Activated T-helper 17 cell treated with anti-CD3 and anti-CD28 coated beads, Interleukin-2, amount 50 U/mL, for 72 hours (primary cell): ENCODE measurements at regions not wholly inside any gene's neighbourhood (a gene's known extent, or its start where the extent isn't known, plus 50 kb on each side); places are given as distances from the start of the nearest gene placed in this dataset.
A peak's percentile ranks its signal among the peaks of the same experiment; 100 is the strongest.

Experiments used
- ATAC-seq: fragments of 150-1000 bp; cut with Tn5 transposase; replicated peaks from 2 replicates; pipeline ENCODE4 v1.10.0; 2021; ENCODE audit warnings: mild to moderate bottlenecking, moderate library complexity
- H3K27ac Mint-ChIP-seq: one replicate; pipeline ENCODE4 v1.8.0; 2022; ENCODE audit warnings: mixed read lengths
- H3K27me3 Mint-ChIP-seq: one replicate; pipeline ENCODE4 v1.8.0; 2022; ENCODE audit warnings: mixed read lengths
- H3K36me3 Mint-ChIP-seq: one replicate; pipeline ENCODE4 v1.8.0; 2022; ENCODE audit warnings: low read depth, mild to moderate bottlenecking, mixed read lengths
- H3K4me1 Mint-ChIP-seq: one replicate; pipeline ENCODE4 v1.8.0; 2022; ENCODE audit warnings: mixed read lengths
- H3K4me3 Mint-ChIP-seq: one replicate; pipeline ENCODE4 v1.8.0; 2022; ENCODE audit warnings: mild to moderate bottlenecking, mixed read lengths
- H3K9me3 Mint-ChIP-seq: one replicate; pipeline ENCODE4 v1.8.0; 2022; ENCODE audit warnings: mixed read lengths

GRCh38 chr17:77848257-77848656 is 110.2 kb upstream of the TNRC6C start:
- Mint-ChIP-seq H3K27me3 (no peaks in the 10 kb centered on the region), H3K4me3 (no peak overlapping the region), H3K9me3 (no peaks in the 10 kb centered on the region), H3K36me3 (no peaks in the 10 kb centered on the region), H3K27ac (no peak overlapping the region), H3K4me1 (peaks cover 7% of the 10 kb centered on the region)
- no peak for ATAC-seq

DNA sequence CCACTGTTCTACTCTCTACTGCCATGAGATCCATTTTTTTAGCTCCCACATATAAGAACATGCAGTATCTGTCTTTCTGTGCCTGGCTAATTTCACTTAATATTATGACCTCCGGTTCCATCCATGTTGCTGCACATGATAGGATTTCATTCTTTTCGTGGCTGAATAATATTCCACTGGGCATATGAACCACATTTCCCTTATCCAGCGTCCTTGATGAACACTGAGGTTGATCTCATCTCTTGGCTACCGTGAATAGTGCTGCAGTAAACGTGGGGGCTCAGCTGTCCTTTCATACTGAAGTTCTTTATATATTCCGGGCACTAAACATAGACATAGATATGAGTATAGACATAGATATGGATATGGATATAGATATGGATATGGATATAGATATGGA is 109.3 kb upstream of the TNRC6C start:
- no peak overlapping the region for H3K27ac Mint-ChIP-seq
- H3K4me1 Mint-ChIP-seq: no peaks in the 10 kb centered on the region
- no peaks in the 10 kb centered on the region for H3K36me3 Mint-ChIP-seq
- H3K4me3 Mint-ChIP-seq: no peak overlapping the region
- H3K9me3 Mint-ChIP-seq: no peaks in the 10 kb centered on the region
- no peak for ATAC-seq
- H3K27me3 Mint-ChIP-seq: no peaks in the 10 kb centered on the region

GRCh38 chr17:77851921-77852320 is 106.6 kb upstream of the TNRC6C start:
- Mint-ChIP-seq H3K27ac (no peak overlapping the region), H3K4me3 (no peak overlapping the region), H3K9me3 (no peaks in the 10 kb centered on the region), H3K36me3 (no peaks in the 10 kb centered on the region), H3K27me3 (no peaks in the 10 kb centered on the region), H3K4me1 (no peaks in the 10 kb centered on the region)
- ATAC-seq: no peak

GRCh38 chr17:77852731-77853130 is 105.8 kb upstream of the TNRC6C start:
- Mint-ChIP-seq H3K4me3 (no peak overlapping the region), H3K4me1 (peaks cover 6% of the 10 kb centered on the region), H3K27me3 (no peaks in the 10 kb centered on the region), H3K9me3 (no peaks in the 10 kb centered on the region), H3K27ac (no peak overlapping the region), H3K36me3 (no peaks in the 10 kb centered on the region)
- no peak for ATAC-seq

DNA sequence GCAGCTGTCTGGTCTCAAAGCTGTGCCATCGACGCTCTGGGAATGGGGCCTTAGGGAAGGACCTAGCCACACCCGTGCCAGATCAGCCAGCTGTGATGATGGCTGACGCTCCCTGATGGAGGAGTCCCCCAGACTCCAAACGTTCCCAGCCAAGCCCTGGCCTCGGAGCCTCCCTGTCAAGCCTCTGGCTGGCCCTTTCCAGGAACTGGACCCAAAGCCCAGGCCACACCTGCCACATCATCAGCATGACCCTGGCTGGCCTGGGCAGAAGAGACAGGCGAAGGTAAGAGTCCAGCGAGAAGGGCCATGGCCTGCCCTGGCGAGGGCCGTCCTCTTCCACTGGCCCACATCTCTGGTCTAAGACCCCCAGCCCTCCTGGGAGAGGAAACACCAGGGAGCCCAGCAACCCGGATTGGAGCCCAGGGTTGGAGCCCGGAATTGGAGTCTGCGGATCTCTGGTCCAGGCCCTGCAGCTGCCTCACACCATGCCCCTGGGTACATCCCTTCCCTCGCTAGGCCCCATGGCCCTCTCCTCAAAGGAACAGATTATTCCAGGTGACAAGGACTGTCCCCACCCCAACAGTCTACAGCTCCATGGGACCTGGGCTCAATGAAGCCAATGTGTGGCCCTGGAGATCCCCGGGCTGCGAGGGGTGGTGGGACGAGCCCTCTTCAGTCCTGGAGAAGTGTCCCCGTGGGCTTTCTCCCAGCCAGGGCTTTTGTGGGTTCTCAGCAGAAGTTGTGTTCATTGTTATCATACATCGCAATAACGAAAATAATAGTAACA is 105.1 kb upstream of the TNRC6C start:
- Mint-ChIP-seq H3K27me3 (no peaks in the 10 kb centered on the region), H3K27ac (no peak overlapping the region), H3K36me3 (no peaks in the 10 kb centered on the region), H3K4me1 (peaks cover 11% of the 10 kb centered on the region), H3K4me3 (no peak overlapping the region), H3K9me3 (no peaks in the 10 kb centered on the region)
- no peak for ATAC-seq

DNA sequence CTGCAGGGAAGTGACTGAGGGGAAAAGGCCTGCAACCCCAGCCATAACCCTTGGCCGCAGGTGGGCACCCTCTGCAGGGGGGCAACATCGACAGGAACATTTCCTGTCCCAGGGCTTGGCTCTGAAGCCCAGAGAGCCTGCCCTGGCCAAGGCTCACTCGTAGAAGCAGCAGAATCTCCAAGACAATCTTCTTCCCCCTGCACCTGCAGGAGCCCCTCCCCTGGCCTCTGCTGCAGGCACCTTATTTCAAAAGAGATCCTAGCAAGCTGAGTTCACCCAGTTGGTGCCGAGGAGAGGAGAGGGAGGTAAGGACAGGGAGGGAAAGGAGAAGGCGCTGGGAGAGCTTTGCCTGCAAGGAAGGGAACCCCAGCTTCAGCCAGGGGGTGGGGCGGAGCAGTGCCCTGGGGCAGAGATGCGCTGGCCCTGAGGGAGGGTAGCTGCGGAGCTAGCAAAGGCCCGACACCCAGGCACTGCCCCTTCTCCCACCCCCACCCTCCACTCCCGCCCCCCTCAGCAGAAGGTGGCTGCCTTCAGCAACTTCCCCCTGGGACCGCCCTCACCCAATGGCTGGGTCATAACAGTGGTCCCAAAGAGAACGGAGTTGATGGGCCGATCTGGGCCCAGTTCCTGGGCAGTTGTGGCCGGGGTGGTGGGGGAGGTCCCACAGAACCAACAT is 104.3 kb upstream of the TNRC6C start:
- no peaks in the 10 kb centered on the region for H3K27me3 Mint-ChIP-seq
- H3K36me3 Mint-ChIP-seq: no peaks in the 10 kb centered on the region
- no peak overlapping the region for H3K4me3 Mint-ChIP-seq
- no peak overlapping the region for H3K27ac Mint-ChIP-seq
- H3K4me1 Mint-ChIP-seq: peaks cover 15% of the 10 kb centered on the region
- no peak for ATAC-seq
- no peaks in the 10 kb centered on the region for H3K9me3 Mint-ChIP-seq

GRCh38 chr17:77854759-77855745 is 103.5 kb upstream of the TNRC6C start:
- no peak for ATAC-seq
- peaks cover 15% of the 10 kb centered on the region for H3K4me1 Mint-ChIP-seq
- no peak overlapping the region for H3K4me3 Mint-ChIP-seq
- H3K9me3 Mint-ChIP-seq: no peaks in the 10 kb centered on the region
- H3K27me3 Mint-ChIP-seq: no peaks in the 10 kb centered on the region
- no peaks in the 10 kb centered on the region for H3K36me3 Mint-ChIP-seq
- H3K27ac Mint-ChIP-seq: no peak overlapping the region

- Mint-ChIP-seq H3K4me1 (peaks cover 21% of the 10 kb centered on the region), H3K9me3 (no peaks in the 10 kb centered on the region), H3K27ac (no peak overlapping the region), H3K4me3 (no peak overlapping the region), H3K36me3 (no peaks in the 10 kb centered on the region), H3K27me3 (no peaks in the 10 kb centered on the region)
- ATAC-seq: no peak
Observed at GRCh38 chr17:77856551-77857305, 101.8 kb upstream of the TNRC6C start.

- no peaks in the 10 kb centered on the region for H3K9me3 Mint-ChIP-seq
- no peak overlapping the region for H3K27ac Mint-ChIP-seq
- H3K4me1 Mint-ChIP-seq: peaks cover 22% of the 10 kb centered on the region
- H3K36me3 Mint-ChIP-seq: no peaks in the 10 kb centered on the region
- H3K4me3 Mint-ChIP-seq: no peak overlapping the region
- ATAC-seq: no peak
- H3K27me3 Mint-ChIP-seq: no peaks in the 10 kb centered on the region
Observed at GRCh38 chr17:77857306-77857555, 101.3 kb upstream of the TNRC6C start.

DNA sequence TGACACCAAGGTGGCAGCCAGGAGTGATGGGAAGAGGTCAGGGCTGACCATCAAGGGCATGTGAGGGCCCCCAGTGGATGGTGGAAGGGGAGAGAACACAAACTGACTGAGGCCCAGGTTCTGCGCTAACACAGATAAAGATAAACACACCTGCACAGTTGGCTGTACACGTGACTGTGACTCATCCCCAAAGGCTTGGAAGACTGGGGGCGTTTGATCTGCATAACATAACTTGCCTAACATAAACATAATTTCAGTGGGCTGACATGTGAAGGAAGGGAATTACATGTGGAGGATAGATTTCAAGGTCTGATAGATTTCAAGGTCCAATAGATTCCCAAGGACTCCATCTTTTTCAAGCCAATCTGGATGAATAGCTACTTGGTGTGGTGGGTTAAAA is 100.9 kb upstream of the TNRC6C start:
- ATAC-seq: peak; percentile 60
- Mint-ChIP-seq H3K36me3 (no peaks in the 10 kb centered on the region), H3K9me3 (no peaks in the 10 kb centered on the region), H3K4me3 (no peak overlapping the region), H3K27ac (no peak overlapping the region), H3K27me3 (no peaks in the 10 kb centered on the region), H3K4me1 (peaks cover 26% of the 10 kb centered on the region)

- Mint-ChIP-seq H3K27ac (no peak overlapping the region), H3K4me3 (no peak overlapping the region), H3K27me3 (no peaks in the 10 kb centered on the region), H3K36me3 (no peaks in the 10 kb centered on the region), H3K4me1 (peaks cover 28% of the 10 kb centered on the region), H3K9me3 (no peaks in the 10 kb centered on the region)
- ATAC-seq: no peak
Observed at GRCh38 chr17:77858291-77859034, 100.0 kb upstream of the TNRC6C start.

GRCh38 chr17:77859035-77859810 is 99.3 kb upstream of the TNRC6C start:
- no peaks in the 10 kb centered on the region for H3K27me3 Mint-ChIP-seq
- no peaks in the 10 kb centered on the region for H3K9me3 Mint-ChIP-seq
- H3K27ac Mint-ChIP-seq: no peak overlapping the region
- no peak overlapping the region for H3K4me3 Mint-ChIP-seq
- peaks cover 30% of the 10 kb centered on the region for H3K4me1 Mint-ChIP-seq
- no peak for ATAC-seq
- H3K36me3 Mint-ChIP-seq: no peaks in the 10 kb centered on the region

DNA sequence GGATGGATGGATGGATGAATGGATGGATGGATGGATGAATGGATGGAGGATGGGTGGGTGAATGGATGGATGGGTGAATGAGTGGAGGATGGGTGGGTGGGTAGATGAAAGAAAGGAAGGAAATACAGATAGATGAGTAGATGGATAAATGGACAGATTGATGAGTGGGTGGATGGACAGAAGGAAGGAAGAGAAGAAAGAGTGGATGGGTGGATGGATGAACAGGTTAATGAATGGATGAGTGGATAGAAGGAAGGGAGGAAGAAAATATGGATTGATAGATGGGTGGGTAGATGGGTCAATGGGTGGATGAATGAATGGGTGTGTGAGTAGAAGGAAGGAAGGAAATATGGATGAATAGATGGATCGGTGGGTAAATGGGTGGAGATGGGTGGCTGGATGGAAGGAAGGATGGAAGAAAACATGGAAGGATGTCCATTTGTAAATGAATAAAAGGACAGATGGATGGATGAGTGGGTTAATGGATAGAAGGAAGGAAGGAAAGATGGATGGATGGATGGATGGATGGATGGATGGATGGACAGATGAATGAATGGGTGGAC is 97.3 kb upstream of the TNRC6C start:
- no peak overlapping the region for H3K27ac Mint-ChIP-seq
- no peak overlapping the region for H3K4me3 Mint-ChIP-seq
- H3K36me3 Mint-ChIP-seq: no peaks in the 10 kb centered on the region
- H3K9me3 Mint-ChIP-seq: no peaks in the 10 kb centered on the region
- peaks cover 30% of the 10 kb centered on the region for H3K4me1 Mint-ChIP-seq
- no peak for ATAC-seq
- no peaks in the 10 kb centered on the region for H3K27me3 Mint-ChIP-seq
